HL-60 (cell line): ENCODE measurements at regions not wholly inside any gene's neighbourhood (a gene's known extent, or its start where the extent isn't known, plus 50 kb on each side); places are given as distances from the start of the nearest gene placed in this dataset.

Experiments used
- DNase-seq, 2 experiments: peaks; one replicate each; pipeline ENCODE4 v3.0.0-alpha.2; 2010 to 2020; ENCODE audit warnings: low read depth in 1 of 2, low spot score in 1 of 2
- H3K27ac ChIP-seq: fragments of 250-450 bp; sonication (Bioruptor Pico); replicated peaks from 2 replicates; pipeline ENCODE4 v1.5.1; 2020; ENCODE audit warnings: mild to moderate bottlenecking, moderate library complexity
- H3K27me3 ChIP-seq: fragments of 250-450 bp; sonication (Bioruptor Pico); 2 replicates; pipeline ENCODE4 v1.5.1; 2021; ENCODE audit warnings: mild to moderate bottlenecking, moderate library complexity; ENCODE audit not compliant: insufficient read depth, poor library complexity, severe bottlenecking
- H3K4me3 ChIP-seq: replicated peaks from 2 replicates; pipeline ENCODE4 v1.5.1; 2011; ENCODE audit warnings: mild to moderate bottlenecking, control low read depth, low read length; ENCODE audit not compliant: insufficient read depth
- CTCF ChIP-seq: IDR thresholded peaks from one replicate; pipeline ENCODE4 v1.5.1; 2011; ENCODE audit warnings: low read length, control low read depth, inconsistent platforms; ENCODE audit not compliant: insufficient read depth
- GABPA ChIP-seq: IDR thresholded peaks from 2 replicates; pipeline ENCODE4 v1.6.1; 2012; ENCODE audit warnings: low read depth
- POLR2AphosphoS5 ChIP-seq: IDR thresholded peaks from 2 replicates; pipeline ENCODE4 v1.6.1; 2012; ENCODE audit warnings: low read depth
- SPI1 ChIP-seq: IDR thresholded peaks from 2 replicates; pipeline ENCODE4 v1.6.1; 2012; ENCODE audit warnings: low read depth, mild to moderate bottlenecking, borderline replicate concordance
- TF ChIP-seq, protein P1 (sequence below): IDR thresholded peaks from 2 replicates; pipeline ENCODE4 v1.6.1; 2012; ENCODE audit warnings: low read depth; ENCODE audit not compliant: insufficient replicate concordance

DNA sequence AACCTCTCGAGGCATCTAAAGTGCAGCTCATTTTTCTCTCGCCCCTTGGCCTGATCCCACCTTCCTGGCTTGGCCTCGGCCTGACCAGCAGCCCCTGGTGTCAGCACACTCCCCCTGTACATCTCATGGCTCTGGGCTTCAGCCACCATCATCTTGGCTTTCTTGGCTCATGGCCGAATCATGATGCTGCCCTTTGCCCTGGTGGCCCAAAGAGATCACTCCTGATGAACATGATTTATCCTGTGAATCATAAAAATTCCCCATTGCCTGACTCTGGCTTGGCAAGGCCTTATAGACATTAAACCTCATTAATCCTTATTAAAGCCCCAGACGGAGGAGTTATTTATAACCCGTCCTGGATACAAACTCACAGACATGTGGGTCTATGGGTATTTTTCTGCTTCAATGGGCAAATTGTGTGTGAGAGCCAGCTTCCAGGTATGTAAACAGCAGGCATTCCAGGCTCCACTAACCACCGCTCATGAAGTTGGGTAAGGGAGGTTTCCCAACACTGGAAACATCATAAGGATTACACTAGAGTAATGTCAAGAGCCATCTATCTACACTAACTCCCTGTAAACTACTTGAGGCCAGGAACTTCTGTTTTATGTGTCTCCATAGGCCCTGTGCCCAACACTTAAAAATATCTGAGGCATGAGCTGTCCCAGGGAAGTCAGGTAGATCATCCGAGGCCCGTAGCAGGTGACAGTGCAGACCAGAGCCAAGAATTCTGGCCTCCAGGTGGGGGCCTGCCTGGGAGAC is 171.2 kb downstream of the TTC8 start:
- no peak overlapping the region for H3K27ac ChIP-seq
- no peak overlapping the region for H3K4me3 ChIP-seq
- TF ChIP-seq CTCF (no peak), SPI1 (no peak), GABPA (no peak), POLR2AphosphoS5 (no peak)
- TF ChIP-seq, protein P1, sequence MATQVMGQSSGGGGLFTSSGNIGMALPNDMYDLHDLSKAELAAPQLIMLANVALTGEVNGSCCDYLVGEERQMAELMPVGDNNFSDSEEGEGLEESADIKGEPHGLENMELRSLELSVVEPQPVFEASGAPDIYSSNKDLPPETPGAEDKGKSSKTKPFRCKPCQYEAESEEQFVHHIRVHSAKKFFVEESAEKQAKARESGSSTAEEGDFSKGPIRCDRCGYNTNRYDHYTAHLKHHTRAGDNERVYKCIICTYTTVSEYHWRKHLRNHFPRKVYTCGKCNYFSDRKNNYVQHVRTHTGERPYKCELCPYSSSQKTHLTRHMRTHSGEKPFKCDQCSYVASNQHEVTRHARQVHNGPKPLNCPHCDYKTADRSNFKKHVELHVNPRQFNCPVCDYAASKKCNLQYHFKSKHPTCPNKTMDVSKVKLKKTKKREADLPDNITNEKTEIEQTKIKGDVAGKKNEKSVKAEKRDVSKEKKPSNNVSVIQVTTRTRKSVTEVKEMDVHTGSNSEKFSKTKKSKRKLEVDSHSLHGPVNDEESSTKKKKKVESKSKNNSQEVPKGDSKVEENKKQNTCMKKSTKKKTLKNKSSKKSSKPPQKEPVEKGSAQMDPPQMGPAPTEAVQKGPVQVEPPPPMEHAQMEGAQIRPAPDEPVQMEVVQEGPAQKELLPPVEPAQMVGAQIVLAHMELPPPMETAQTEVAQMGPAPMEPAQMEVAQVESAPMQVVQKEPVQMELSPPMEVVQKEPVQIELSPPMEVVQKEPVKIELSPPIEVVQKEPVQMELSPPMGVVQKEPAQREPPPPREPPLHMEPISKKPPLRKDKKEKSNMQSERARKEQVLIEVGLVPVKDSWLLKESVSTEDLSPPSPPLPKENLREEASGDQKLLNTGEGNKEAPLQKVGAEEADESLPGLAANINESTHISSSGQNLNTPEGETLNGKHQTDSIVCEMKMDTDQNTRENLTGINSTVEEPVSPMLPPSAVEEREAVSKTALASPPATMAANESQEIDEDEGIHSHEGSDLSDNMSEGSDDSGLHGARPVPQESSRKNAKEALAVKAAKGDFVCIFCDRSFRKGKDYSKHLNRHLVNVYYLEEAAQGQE: no peak
- H3K27me3 ChIP-seq: no peaks in the 10 kb centered on the region
- no peak for DNase-seq

DNA sequence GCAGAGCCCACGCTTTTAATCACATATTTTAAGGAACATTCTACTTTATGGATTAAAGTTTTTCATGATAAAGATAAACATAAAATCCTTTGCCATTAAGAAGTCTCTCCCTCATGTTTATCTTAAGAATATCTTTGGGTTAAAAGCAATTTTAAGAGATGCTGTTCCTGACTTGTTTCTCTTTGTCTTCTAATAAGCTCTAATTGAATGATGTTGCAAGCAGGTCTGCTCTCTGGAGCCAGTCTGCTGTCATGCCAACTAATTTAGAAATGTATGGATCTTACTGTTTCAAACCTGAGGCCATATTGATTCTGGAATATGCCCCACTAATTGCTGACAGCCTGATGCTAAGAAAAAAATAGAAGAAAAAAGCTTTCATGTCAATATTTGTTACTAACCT is 173.6 kb downstream of the TTC8 start:
- no peak overlapping the region for H3K27ac ChIP-seq
- TF ChIP-seq CTCF (no peak), SPI1 (no peak), GABPA (no peak), POLR2AphosphoS5 (no peak)
- TF ChIP-seq, protein P1: no peak
- no peak for DNase-seq
- H3K4me3 ChIP-seq: no peak overlapping the region
- no peaks in the 10 kb centered on the region for H3K27me3 ChIP-seq

- DNase-seq: no peak
Measured at GRCh38 chr14:88999137-88999536, 174.7 kb downstream of the TTC8 start.

More at GRCh38 chr14:88999137-88999536, 174.7 kb downstream of the TTC8 start:
- Histone ChIP-seq H3K27me3 (no peaks in the 10 kb centered on the region), H3K4me3 (no peak overlapping the region), H3K27ac (no peak overlapping the region)
- TF ChIP-seq SPI1 (no peak), POLR2AphosphoS5 (no peak), CTCF (no peak), GABPA (no peak)
- TF ChIP-seq, protein P1: no peak
